ENCODE measurements at regions not wholly inside any gene's neighbourhood (a gene's known extent, or its start where the extent isn't known, plus 50 kb on each side); places are given as distances from the start of the nearest gene placed in this dataset.

- TF ChIP-seq CTCF (IDR thresholded peaks at IDR 0.05) = no peak
- TF ChIP-seq POLR2AphosphoS5 (IDR thresholded peaks at IDR 0.05) = no peak
- TF ChIP-seq POLR2A (IDR thresholded peaks at IDR 0.05) = no peak
Observed at GRCh38 chr6:168164462-168165061, 85.5 kb upstream of the FRMD1 start.
